MCF 10A (cell line): ENCODE measurements at regions not wholly inside any gene's neighbourhood (a gene's known extent, or its start where the extent isn't known, plus 50 kb on each side); places are given as distances from the start of the nearest gene placed in this dataset.

ENCODE experiments used
- BruUV-seq: library from RNA; stranded (reverse); fragments of 400-500 nt; replicated peaks from 2 replicates; lab custom pipeline; 2021; lab: Mats Ljungman, UMichigan
- CTCF ChIA-PET: fragments of 300-600 bp; sonication (Branson Sonifier 250); formaldehyde crosslinking; extraction: SDS; loops from one replicate; lab custom pipeline; 2021; ENCODE audit warnings: antibody characterized with exemption, inconsistent platforms; lab: Yijun Ruan, JAX
- POLR2A ChIA-PET: fragments of 300-600, 350-650 bp; sonication (Branson Sonifier 250); formaldehyde crosslinking; extraction: SDS; loops from one replicate; lab custom pipeline; 2020; ENCODE audit warnings: antibody characterized with exemption, inconsistent platforms; lab: Yijun Ruan, JAX
- DNase-seq: peaks from one replicate; pipeline ENCODE4 v3.0.0-alpha.2; 2018; ENCODE audit not compliant: unreplicated experiment
- H3K27ac Mint-ChIP-seq: one replicate; pipeline ENCODE4 v1.8.0; 2022; ENCODE audit warnings: mild to moderate bottlenecking, low read depth, mixed read lengths; ENCODE audit not compliant: unreplicated experiment
- H3K27me3 Mint-ChIP-seq: one replicate; pipeline ENCODE4 v1.8.0; 2022; ENCODE audit warnings: mixed read lengths; ENCODE audit not compliant: insufficient read depth, unreplicated experiment
- H3K36me3 Mint-ChIP-seq: one replicate; pipeline ENCODE4 v1.8.0; 2022; ENCODE audit warnings: mild to moderate bottlenecking, moderate library complexity, mixed read lengths; ENCODE audit not compliant: insufficient read depth, unreplicated experiment
- H3K4me1 Mint-ChIP-seq: one replicate; pipeline ENCODE4 v1.8.0; 2022; ENCODE audit warnings: mixed read lengths; ENCODE audit not compliant: insufficient read depth, unreplicated experiment
- H3K4me3 Mint-ChIP-seq: one replicate; pipeline ENCODE4 v1.8.0; 2022; ENCODE audit warnings: mild to moderate bottlenecking, moderate library complexity, mixed read lengths; ENCODE audit not compliant: unreplicated experiment
- H3K9me3 Mint-ChIP-seq: one replicate; pipeline ENCODE4 v1.8.0; 2022; ENCODE audit warnings: mixed read lengths; ENCODE audit not compliant: unreplicated experiment
- intact Hi-C: fragments of 100-400 bp; cut with micrococcal nuclease; formaldehyde crosslinking; loops from 2 replicates; pipeline ENCODE4 v1.14.1; 2022
- TF ChIP-seq, protein P1 (sequence below): fragments of 200-600 bp; IDR thresholded peaks from one replicate; pipeline ENCODE4 v1.8.0; 2022; ENCODE audit warnings: antibody characterized with exemption, mild to moderate bottlenecking; ENCODE audit not compliant: unreplicated experiment

DNA sequence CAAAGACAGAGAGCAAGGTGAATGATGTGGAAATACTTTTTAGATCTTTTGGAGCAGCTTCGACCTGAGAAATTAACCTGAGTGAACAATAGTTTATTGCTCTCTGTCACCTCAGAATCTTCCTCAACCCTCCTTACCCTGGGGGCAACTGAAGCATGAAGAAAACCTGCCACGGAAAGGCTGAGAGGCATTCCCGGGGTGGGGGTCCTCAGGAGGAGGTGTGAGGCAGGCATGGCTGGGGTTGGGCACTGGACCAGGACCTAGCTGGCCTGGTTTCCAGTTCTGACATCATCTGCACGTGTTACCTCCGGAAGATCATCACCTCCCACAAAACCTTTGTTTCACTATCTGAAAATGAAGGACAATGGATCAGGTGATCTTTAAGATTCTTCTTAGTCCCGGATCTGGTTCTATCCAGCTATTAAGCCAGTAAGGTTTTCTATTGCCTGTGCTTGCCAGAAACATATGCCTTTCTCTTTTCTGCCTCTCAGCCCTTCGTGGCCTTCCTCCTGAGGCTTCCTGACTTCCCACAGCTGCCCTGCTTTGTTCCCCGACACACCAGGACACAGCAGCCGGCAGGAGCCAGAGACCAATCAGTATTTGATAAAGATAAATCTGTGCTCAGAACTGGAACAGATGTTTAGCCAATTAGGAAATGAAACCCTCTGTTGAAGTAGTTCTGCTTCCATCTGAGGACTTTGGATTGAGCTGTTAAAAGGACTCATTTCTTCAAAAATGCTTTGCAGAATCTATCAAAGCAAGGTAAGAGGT lies 232.5 kb downstream of the TDRD15 start:
- TF ChIP-seq, protein P1, sequence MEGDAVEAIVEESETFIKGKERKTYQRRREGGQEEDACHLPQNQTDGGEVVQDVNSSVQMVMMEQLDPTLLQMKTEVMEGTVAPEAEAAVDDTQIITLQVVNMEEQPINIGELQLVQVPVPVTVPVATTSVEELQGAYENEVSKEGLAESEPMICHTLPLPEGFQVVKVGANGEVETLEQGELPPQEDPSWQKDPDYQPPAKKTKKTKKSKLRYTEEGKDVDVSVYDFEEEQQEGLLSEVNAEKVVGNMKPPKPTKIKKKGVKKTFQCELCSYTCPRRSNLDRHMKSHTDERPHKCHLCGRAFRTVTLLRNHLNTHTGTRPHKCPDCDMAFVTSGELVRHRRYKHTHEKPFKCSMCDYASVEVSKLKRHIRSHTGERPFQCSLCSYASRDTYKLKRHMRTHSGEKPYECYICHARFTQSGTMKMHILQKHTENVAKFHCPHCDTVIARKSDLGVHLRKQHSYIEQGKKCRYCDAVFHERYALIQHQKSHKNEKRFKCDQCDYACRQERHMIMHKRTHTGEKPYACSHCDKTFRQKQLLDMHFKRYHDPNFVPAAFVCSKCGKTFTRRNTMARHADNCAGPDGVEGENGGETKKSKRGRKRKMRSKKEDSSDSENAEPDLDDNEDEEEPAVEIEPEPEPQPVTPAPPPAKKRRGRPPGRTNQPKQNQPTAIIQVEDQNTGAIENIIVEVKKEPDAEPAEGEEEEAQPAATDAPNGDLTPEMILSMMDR = no peak
- no peak for DNase-seq
- no peak overlapping the region for H3K4me3 Mint-ChIP-seq
- intact Hi-C loops = no loop called here
- no TSS peak for BruUV-seq
- H3K36me3 Mint-ChIP-seq = no peaks in the 10 kb centered on the region
- ChIA-PET CTCF (interaction anchor here (0.9 to 1.2 kb wide), 2 partner anchors 38 to 704 kb away, joined by 3 read pairs; no protein-coding TSS in a partner anchor), POLR2A (no interaction called here)
- H3K27me3 Mint-ChIP-seq = peaks cover 10% of the 10 kb centered on the region
- peaks cover 11% of the 10 kb centered on the region for H3K4me1 Mint-ChIP-seq
- H3K9me3 Mint-ChIP-seq = peaks cover 6% of the 10 kb centered on the region
- H3K27ac Mint-ChIP-seq = no peak overlapping the region

DNA sequence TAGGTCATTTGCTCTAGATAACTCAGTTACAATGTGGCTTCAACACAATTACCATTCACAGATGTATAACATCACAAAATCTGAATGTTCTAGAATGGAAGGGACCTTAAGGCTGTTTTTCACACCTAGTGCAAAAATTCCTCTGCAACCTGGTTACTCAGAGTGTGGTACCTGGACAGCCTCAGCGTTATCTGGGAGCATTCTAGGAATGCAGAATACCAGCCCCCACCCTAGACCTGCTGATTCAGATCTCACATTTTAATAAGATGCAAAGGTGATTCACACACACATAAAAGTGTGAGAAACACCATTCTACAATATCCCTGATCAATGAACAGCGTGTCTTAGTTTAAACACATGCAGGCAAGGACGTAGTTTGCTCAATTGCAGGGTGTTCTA lies 233.1 kb downstream of the TDRD15 start:
- H3K27me3 Mint-ChIP-seq = peaks cover 10% of the 10 kb centered on the region
- no peaks in the 10 kb centered on the region for H3K36me3 Mint-ChIP-seq
- H3K9me3 Mint-ChIP-seq = peaks cover 6% of the 10 kb centered on the region
- H3K4me3 Mint-ChIP-seq = no peak overlapping the region
- intact Hi-C loops = no loop called here
- CTCF ChIA-PET = interaction anchor here (0.6 kb wide), 1 partner anchor 40 kb away, joined by 3 read pairs; no protein-coding TSS in a partner anchor
- no peak for DNase-seq
- H3K27ac Mint-ChIP-seq = no peak overlapping the region
- no TSS peak for BruUV-seq
- peaks cover 14% of the 10 kb centered on the region for H3K4me1 Mint-ChIP-seq
- POLR2A ChIA-PET = no interaction called here
- TF ChIP-seq, protein P1 = no peak

DNA sequence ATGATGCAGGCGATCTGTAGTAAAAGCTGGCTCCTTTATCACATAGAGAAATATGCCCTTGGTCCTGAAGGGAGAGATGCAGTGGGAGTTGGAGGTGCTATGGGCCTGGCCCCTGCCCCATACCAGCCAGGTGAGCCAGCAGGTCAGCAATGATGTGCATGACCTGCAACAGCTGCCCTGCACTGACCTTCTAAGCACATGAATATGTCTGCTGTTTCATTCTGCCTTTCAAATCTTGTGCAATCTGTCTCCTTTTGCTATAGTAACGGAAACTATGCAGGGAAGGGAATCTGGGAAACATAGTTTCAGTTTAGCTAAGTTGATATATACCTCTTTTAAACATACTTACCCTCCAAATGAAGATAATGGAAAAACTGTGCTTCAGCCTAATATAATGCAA lies 235.2 kb downstream of the TDRD15 start:
- no TSS peak for BruUV-seq
- Mint-ChIP-seq H3K9me3 (peaks cover 6% of the 10 kb centered on the region), H3K27ac (no peak overlapping the region), H3K36me3 (no peaks in the 10 kb centered on the region), H3K4me1 (peaks cover 24% of the 10 kb centered on the region), H3K27me3 (no peaks in the 10 kb centered on the region), H3K4me3 (no peak overlapping the region)
- ChIA-PET POLR2A (interaction anchor here (0.7 kb wide), 1 partner anchor 47 kb away, joined by 3 read pairs; no protein-coding TSS in a partner anchor), CTCF (interaction anchor here (0.6 to 1.5 kb wide), 4 partner anchors 20 to 1985 kb away, joined by 3 to 6 read pairs (median 4); no protein-coding TSS in a partner anchor)
- DNase-seq = no peak
- TF ChIP-seq, protein P1 = no peak
- intact Hi-C loops = no loop called here

DNA sequence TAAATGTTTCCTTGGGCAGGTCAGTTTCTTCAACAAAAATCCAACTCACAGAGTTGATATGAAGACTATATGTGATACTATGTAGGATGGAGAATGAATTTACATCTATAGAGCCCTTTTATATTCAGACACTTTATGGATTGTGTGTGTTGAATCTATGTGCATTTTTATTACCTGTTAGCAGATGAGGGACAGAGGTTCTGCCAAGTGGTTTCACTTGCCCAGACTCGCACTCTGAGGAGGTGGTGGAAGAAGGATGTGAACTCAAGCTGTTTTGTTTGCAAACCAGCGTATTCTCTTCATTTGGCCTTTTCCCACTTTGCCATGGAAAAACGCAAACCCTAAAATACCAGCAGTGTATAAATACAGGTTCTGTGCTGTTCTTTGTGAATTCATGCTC lies 237.6 kb downstream of the TDRD15 start:
- peak overlapping the region; percentile 92 for H3K27ac Mint-ChIP-seq
- no peaks in the 10 kb centered on the region for H3K36me3 Mint-ChIP-seq
- DNase-seq = peak; percentile 24
- H3K27me3 Mint-ChIP-seq = no peaks in the 10 kb centered on the region
- H3K4me1 Mint-ChIP-seq = peaks cover 24% of the 10 kb centered on the region
- H3K9me3 Mint-ChIP-seq = no peaks in the 10 kb centered on the region
- H3K4me3 Mint-ChIP-seq = no peak overlapping the region
- POLR2A ChIA-PET = interaction anchor here (0.5 to 1.0 kb wide), 5 partner anchors 10 to 141 kb away, joined by 3 to 6 read pairs (median 4); no protein-coding TSS in a partner anchor
- intact Hi-C loops = no loop called here
- CTCF ChIA-PET = interaction anchor here (1.1 kb wide), 1 partner anchor 9 kb away, joined by 3 read pairs; no protein-coding TSS in a partner anchor
- BruUV-seq = no TSS peak
- TF ChIP-seq, protein P1 = no peak
